LNCaP clone FGC (cell line): ENCODE measurements at regions not wholly inside any gene's neighbourhood (a gene's known extent, or its start where the extent isn't known, plus 50 kb on each side); places are given as distances from the start of the nearest gene placed in this dataset.

Source experiments
- DNase-seq: peaks from one replicate; pipeline ENCODE4 v3.0.0-alpha.2; 2011; ENCODE audit warnings: low read depth
- H3K4me3 ChIP-seq: 2 replicates; pipeline ENCODE4 v1.5.1; 2011; ENCODE audit warnings: mild to moderate bottlenecking, low read depth, low read length, control low read depth
- TF ChIP-seq, protein P1 (sequence below): IDR thresholded peaks from 2 replicates; pipeline ENCODE4 v1.5.1; 2012; ENCODE audit warnings: mild to moderate bottlenecking; ENCODE audit not compliant: control insufficient read depth, insufficient read depth; ENCODE audit errors: extremely low read depth

DNA sequence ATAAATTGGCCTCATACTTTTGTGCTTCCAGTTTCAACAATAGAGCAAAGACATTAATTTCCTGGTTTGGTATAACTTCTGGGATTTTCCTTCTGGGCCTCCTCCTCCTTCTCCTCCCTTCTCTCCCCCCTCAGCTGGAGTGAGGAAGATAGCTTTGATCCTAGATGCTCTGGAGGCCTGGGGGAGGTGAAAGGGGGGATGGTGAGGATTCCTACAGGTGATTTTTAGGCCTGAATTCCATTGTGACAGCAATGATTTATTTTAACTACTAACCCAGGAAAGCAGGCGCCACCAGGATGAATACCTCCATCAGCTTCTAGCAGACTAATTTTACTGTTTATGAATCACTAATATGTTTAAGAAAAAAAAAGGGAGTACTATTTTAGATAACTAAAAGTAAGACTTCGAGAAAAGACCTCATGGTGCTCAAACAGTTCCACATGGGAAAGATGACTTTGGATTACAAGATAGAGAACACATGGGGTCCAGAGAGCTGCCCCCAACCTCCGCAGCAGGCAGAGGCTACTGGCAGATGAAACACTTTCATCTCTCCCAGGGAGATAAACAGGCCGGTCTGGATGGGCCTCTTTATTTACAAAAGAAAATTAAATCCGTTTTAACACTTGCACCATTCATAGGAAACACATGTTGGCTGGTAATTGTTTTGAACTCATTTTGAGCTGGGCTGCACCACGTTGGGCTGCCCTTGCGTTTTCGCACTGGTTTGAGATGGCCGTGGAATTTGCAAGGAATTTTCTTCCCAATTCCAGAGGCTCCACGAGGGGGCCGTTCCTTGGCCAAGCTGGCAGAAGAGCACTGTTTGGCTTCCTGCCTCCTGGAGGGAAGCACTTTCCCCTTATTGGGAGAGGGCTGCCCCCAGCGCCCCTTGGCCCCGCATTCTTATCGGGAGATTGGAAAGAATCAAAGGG is 125.1 kb upstream of the STX18 start:
- no peak overlapping the region for H3K4me3 ChIP-seq
- DNase-seq: no peak
- TF ChIP-seq, protein P1, sequence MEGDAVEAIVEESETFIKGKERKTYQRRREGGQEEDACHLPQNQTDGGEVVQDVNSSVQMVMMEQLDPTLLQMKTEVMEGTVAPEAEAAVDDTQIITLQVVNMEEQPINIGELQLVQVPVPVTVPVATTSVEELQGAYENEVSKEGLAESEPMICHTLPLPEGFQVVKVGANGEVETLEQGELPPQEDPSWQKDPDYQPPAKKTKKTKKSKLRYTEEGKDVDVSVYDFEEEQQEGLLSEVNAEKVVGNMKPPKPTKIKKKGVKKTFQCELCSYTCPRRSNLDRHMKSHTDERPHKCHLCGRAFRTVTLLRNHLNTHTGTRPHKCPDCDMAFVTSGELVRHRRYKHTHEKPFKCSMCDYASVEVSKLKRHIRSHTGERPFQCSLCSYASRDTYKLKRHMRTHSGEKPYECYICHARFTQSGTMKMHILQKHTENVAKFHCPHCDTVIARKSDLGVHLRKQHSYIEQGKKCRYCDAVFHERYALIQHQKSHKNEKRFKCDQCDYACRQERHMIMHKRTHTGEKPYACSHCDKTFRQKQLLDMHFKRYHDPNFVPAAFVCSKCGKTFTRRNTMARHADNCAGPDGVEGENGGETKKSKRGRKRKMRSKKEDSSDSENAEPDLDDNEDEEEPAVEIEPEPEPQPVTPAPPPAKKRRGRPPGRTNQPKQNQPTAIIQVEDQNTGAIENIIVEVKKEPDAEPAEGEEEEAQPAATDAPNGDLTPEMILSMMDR: no peak

DNA sequence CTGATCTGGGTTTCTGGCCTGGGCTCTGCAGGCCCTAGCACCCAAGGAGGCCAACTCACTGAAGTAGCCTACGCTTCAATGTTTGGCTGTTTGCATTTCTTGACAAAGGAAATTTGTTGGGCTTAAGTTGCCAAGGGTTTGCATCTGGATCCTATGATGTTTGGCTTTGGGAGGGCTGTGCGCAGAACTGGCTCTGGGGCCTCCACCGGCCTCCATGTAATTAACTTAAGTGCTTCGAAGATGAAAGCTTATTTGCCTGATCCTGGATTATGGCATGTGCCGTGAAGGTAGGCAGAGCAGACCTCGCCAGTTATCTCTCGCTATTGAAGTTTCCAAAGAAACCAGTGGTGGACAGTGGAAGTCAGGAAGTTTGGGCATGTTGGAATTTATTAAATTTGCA is 124.3 kb upstream of the STX18 start:
- TF ChIP-seq, protein P1: no peak
- no peak for DNase-seq
- no peak overlapping the region for H3K4me3 ChIP-seq

DNA sequence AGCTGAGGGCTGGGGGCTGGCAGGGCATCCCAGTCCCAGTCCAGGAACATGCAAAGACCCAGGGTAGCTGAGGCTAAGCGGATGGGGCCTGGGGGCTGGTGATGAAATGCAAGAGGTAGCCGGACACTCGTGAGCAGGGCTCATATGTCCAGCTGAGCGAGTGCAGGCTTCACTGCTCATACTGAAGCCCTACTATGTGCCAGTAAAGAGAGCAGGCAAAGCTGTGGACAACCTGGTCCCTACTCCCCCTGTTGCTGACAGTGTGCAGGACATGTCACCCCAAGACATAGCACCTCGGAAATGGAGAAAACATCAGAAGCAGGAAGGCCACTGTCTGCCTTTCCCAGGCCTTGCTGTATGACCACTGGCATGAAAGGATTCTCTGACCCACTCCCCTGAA is 122.4 kb upstream of the STX18 start:
- TF ChIP-seq, protein P1: no peak
- DNase-seq: no peak

DNA sequence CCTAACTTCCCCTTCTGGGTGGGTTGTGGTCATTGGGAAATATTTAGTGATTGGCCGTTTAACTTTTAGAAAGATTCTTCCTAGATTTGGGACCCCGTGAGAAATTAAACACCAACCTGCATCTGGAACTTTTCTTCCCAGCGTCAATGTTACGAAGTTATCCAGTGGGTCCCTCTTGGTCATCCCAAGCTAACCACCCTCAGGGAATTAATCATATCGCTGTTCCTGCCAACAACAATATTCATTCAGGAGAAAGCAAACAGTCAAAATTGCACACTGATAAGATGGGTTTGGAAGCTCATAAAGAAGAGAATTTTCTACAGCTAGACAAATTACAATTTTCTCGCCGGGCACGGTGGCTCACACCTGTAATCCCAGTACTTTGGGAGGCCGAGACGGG is 121.2 kb upstream of the STX18 start:
- TF ChIP-seq, protein P1: no peak
- H3K4me3 ChIP-seq: no peak overlapping the region
- no peak for DNase-seq

More for the DNA sequence above, 122.4 kb upstream of the STX18 start:
- H3K4me3 ChIP-seq: no peak overlapping the region

DNA sequence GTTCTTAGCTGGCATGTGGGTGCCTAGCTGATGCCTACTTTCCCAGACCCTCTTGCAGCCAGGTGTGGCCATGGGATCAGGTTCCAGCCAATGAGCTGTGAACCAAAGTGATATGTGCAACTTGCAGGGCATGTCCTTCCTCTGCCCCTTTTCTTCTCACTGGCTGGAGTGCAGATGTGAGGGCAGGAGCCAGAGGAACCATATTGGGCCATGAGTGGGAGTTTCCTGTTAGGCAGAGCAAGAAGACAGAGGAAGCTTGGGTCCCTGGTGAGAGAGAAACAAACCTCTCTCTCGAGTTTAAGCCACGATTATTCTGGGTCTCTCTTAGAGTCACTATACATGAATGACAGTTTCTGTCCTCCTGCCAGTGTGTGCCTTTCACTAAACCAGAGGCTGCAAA is 120.4 kb upstream of the STX18 start:
- TF ChIP-seq, protein P1: no peak
- no peak for DNase-seq
- H3K4me3 ChIP-seq: no peak overlapping the region

DNA sequence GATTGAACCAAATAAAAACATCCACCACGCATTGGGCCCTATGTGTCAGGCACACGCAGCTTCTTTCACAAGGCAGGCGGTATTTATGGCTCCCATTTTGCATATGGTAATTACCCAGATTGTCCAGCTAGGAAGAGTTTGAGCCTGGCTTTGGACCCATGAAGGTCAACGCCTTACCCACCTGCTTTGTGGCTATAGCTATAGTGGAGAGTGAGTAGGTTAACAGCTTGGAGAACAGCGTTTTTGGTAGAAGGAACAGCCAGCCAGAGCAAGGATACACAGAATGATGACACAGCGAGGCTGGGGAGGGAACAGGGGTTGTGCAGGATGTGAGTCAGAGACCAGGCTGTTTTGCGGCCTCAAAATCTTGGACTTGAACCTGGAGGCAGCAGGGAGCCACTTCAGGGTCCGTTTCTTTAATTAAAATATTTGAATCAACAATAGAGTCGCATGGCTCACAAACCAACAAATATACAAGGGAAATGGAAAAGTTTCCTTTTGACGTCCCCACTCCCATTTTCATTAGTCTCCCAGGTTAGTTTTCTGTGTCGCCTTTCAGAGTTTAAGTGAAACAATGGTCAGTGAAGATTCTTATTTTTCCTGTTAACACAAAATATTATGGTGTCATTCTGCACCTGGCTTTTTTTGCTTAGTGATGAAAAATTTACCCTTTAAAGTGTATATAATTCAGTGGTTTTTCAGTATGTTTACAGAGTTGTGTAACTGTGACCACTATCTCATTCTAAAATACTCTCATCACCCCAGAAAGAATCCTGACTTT is 118.2 kb upstream of the STX18 start:
- no peak overlapping the region for H3K4me3 ChIP-seq
- no peak for DNase-seq
- TF ChIP-seq, protein P1: no peak

DNA sequence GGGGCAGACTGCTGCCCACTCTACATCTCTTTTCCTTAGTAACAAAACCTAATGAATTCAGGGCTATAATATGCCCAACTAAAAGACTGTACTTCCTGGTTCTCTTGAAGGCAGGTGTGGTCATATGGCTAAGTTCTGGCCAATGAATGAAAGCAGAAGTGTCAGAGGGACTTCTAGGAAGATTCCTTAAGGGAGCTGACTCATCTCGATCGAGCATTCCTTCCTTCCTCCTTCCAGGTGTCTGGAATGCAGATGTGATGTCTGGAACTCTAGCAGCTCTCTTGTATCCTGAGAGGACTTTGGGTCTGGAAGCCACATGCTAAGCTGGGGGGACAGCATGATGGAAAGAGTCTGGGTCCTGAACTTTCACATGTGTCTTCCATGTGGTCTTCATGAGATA is 116.2 kb upstream of the STX18 start:
- no peak overlapping the region for H3K4me3 ChIP-seq
- TF ChIP-seq, protein P1: no peak
- no peak for DNase-seq
